ENCODE measurements at regions not wholly inside any gene's neighbourhood (a gene's known extent, or its start where the extent isn't known, plus 50 kb on each side); places are given as distances from the start of the nearest gene placed in this dataset.

- TF ChIP-seq SP1 (IDR thresholded peaks at IDR 0.05) (no peak), FOXA1 (IDR thresholded peaks at IDR 0.05) (no peak), RAD21 (IDR thresholded peaks at IDR 0.05) (no peak), RXRA (IDR thresholded peaks at IDR 0.05) (no peak), GABPA (IDR thresholded peaks at IDR 0.05 in 1 of 2, conservative IDR thresholded peaks at IDR 0.05 in 1 of 2) (no peak), ZBTB33 (IDR thresholded peaks at IDR 0.05) (no peak), FOXA2 (IDR thresholded peaks at IDR 0.05) (no peak), EGR1 (IDR thresholded peaks at IDR 0.05; ENCODE audit: low read depth in 2 of 2) (no peak), HNF4G (IDR thresholded peaks at IDR 0.05) (no peak), JUND (IDR thresholded peaks at IDR 0.05) (no peak), NR2F2 (IDR thresholded peaks at IDR 0.05) (no peak), HNF4A (conservative IDR thresholded peaks at IDR 0.05) (no peak), TAF1 (conservative IDR thresholded peaks at IDR 0.05) (no peak), YY1 (IDR thresholded peaks at IDR 0.05) (no peak)
- TF ChIP-seq, protein P1, sequence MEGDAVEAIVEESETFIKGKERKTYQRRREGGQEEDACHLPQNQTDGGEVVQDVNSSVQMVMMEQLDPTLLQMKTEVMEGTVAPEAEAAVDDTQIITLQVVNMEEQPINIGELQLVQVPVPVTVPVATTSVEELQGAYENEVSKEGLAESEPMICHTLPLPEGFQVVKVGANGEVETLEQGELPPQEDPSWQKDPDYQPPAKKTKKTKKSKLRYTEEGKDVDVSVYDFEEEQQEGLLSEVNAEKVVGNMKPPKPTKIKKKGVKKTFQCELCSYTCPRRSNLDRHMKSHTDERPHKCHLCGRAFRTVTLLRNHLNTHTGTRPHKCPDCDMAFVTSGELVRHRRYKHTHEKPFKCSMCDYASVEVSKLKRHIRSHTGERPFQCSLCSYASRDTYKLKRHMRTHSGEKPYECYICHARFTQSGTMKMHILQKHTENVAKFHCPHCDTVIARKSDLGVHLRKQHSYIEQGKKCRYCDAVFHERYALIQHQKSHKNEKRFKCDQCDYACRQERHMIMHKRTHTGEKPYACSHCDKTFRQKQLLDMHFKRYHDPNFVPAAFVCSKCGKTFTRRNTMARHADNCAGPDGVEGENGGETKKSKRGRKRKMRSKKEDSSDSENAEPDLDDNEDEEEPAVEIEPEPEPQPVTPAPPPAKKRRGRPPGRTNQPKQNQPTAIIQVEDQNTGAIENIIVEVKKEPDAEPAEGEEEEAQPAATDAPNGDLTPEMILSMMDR (IDR thresholded peaks at IDR 0.05; ENCODE audit: low read depth, low read length, missing input control): no peak
- TF ChIP-seq, protein P2, sequence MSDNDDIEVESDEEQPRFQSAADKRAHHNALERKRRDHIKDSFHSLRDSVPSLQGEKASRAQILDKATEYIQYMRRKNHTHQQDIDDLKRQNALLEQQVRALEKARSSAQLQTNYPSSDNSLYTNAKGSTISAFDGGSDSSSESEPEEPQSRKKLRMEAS (IDR thresholded peaks at IDR 0.05): no peak
- TF ChIP-seq, protein P3, sequence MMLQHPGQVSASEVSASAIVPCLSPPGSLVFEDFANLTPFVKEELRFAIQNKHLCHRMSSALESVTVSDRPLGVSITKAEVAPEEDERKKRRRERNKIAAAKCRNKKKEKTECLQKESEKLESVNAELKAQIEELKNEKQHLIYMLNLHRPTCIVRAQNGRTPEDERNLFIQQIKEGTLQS (IDR thresholded peaks at IDR 0.05): no peak
- TF ChIP-seq, protein P4, sequence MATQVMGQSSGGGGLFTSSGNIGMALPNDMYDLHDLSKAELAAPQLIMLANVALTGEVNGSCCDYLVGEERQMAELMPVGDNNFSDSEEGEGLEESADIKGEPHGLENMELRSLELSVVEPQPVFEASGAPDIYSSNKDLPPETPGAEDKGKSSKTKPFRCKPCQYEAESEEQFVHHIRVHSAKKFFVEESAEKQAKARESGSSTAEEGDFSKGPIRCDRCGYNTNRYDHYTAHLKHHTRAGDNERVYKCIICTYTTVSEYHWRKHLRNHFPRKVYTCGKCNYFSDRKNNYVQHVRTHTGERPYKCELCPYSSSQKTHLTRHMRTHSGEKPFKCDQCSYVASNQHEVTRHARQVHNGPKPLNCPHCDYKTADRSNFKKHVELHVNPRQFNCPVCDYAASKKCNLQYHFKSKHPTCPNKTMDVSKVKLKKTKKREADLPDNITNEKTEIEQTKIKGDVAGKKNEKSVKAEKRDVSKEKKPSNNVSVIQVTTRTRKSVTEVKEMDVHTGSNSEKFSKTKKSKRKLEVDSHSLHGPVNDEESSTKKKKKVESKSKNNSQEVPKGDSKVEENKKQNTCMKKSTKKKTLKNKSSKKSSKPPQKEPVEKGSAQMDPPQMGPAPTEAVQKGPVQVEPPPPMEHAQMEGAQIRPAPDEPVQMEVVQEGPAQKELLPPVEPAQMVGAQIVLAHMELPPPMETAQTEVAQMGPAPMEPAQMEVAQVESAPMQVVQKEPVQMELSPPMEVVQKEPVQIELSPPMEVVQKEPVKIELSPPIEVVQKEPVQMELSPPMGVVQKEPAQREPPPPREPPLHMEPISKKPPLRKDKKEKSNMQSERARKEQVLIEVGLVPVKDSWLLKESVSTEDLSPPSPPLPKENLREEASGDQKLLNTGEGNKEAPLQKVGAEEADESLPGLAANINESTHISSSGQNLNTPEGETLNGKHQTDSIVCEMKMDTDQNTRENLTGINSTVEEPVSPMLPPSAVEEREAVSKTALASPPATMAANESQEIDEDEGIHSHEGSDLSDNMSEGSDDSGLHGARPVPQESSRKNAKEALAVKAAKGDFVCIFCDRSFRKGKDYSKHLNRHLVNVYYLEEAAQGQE (IDR thresholded peaks at IDR 0.05): no peak
- Histone ChIP-seq H3K9ac (ENCODE audit: low read depth in 1 of 2, low read length in 2 of 2) (no peak overlapping the region), H3K4me1 (ENCODE audit: control insufficient read depth in 4 of 4, insufficient read depth in 4 of 4, low read length in 3 of 4) (no peaks in the 10 kb centered on the region), H3K9me3 (ENCODE audit: control insufficient read depth in 4 of 4, low read length in 3 of 4) (no peaks in the 10 kb centered on the region), H3K27me3 (ENCODE audit: control insufficient read depth in 4 of 4, insufficient read depth in 4 of 4, low read length in 3 of 4) (no peaks in the 10 kb centered on the region), H3K36me3 (ENCODE audit: control insufficient read depth in 4 of 4, insufficient read depth in 3 of 4, low read depth in 1 of 4, low read length in 3 of 4) (no peaks in the 10 kb centered on the region), H3K4me3 (ENCODE audit: low read depth in 1 of 3, low read length in 3 of 3) (no peak overlapping the region), H3K27ac (ENCODE audit: low read depth in 1 of 2, low read length in 2 of 2) (no peak overlapping the region)
- 80% methylated on average over 4 of the region's 4 CpGs for WGBS
- no peak for DNase-seq (ENCODE audit: low spot score)
Measured at GRCh38 chr4:110733901-110734300, 111.0 kb upstream of the PITX2 start.

All from liver (tissue), 8 donors.